ENCODE measurements at regions not wholly inside any gene's neighbourhood (a gene's known extent, or its start where the extent isn't known, plus 50 kb on each side); places are given as distances from the start of the nearest gene placed in this dataset.

DNA sequence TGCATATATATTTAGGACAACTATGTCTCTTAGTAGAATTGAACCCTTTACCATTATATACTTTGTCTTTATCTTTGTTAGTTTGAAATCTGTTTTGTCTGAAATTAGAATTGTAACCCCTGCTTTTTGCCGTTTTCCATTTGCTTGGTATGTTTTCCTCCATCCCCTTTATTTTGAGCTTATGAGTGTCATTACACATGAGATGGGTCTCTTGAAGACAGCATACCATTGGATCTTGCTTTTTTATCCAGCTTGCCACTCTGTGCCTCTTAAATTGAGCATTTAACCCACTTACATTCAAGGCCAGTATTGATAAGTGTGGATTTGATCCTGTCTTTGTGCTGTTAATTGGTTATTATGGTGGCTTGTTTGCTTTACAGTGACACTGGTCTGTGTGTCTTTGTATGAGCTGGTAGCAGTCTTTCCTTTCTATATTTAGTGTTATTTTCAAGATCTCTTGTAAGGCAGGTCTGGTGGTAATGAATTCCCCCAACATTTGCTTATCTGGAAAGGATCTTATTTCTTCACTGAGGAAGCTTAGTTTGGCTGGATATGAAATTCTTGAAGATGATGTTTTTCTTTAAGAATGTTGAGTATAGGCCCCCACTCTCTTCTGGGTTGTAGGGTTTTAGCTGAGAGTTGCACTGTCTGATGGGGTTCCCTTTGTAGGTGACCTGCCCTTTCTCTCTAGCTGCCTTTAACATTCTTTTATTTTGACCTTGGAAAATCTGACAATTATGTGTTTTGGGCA, 149.5 kb downstream of the AHR start:
- TF ChIP-seq POLR2A (IDR thresholded peaks at IDR 0.05) (no peak), CTCF (IDR thresholded peaks at IDR 0.05 in 4 of 5, conservative IDR thresholded peaks at IDR 0.05 in 1 of 5) (no peak)
